ENCODE measurements at regions not wholly inside any gene's neighbourhood (a gene's known extent, or its start where the extent isn't known, plus 50 kb on each side); places are given as distances from the start of the nearest gene placed in this dataset.

GRCh38 chr5:158177146-158177545, 318.2 kb upstream of the CLINT1 start:
- Mint-ChIP-seq H3K4me1 (peaks cover 8% of the 10 kb centered on the region), H3K27ac (no peak overlapping the region), H3K36me3 (no peaks in the 10 kb centered on the region), H3K4me3 (no peak overlapping the region), H3K27me3 (no peaks in the 10 kb centered on the region), H3K9me3 (no peaks in the 10 kb centered on the region)
- ATAC-seq (ENCODE audit: low read depth) (no peak), DNase-seq (ENCODE audit: low spot score in 2 of 2) (no peak)

- H3K4me1 Mint-ChIP-seq, result peaks cover 11% of the 10 kb centered on the region
- H3K36me3 Mint-ChIP-seq, result no peaks in the 10 kb centered on the region
- H3K9me3 Mint-ChIP-seq, result no peaks in the 10 kb centered on the region
- ATAC-seq (ENCODE audit: low read depth) (no peak), DNase-seq (ENCODE audit: low spot score in 2 of 2) (no peak)
- H3K27ac Mint-ChIP-seq, result no peak overlapping the region
- H3K4me3 Mint-ChIP-seq, result no peak overlapping the region
- no peaks in the 10 kb centered on the region for H3K27me3 Mint-ChIP-seq
These were observed 317.1 kb upstream of the CLINT1 start for GRCh38 chr5:158175934-158176481.

- no peak overlapping the region for H3K4me3 Mint-ChIP-seq
- H3K4me1 Mint-ChIP-seq, result peaks cover 18% of the 10 kb centered on the region
- H3K27ac Mint-ChIP-seq, result no peak overlapping the region
- DNase-seq (ENCODE audit: low spot score in 2 of 2), result peak; percentile 70 to 81
- H3K9me3 Mint-ChIP-seq, result no peaks in the 10 kb centered on the region
- peak; percentile 94 for ATAC-seq (ENCODE audit: low read depth)
- H3K36me3 Mint-ChIP-seq, result no peaks in the 10 kb centered on the region
- no peaks in the 10 kb centered on the region for H3K27me3 Mint-ChIP-seq
These were observed 316.2 kb upstream of the CLINT1 start for GRCh38 chr5:158174918-158175851.

DNA sequence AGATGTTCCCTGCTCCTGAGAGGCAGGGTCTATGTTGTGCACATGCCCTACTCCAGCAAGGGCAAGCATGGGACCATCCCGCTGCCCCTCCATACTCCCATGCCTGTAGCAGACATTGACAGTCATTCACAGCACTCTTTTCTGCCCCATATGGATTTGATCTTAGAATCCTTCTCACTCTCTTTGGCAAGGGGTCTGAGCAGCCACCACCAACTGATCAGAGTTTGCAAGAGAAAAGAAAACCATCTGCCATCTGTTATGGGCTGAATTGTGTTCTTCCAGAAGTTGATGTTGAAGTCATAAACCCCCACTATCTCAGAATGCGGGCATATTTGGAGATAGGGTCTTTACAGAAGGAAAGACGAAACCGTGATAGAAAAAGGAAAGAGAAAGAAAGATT, 315.1 kb upstream of the CLINT1 start:
- Mint-ChIP-seq H3K27me3 (no peaks in the 10 kb centered on the region), H3K4me3 (no peak overlapping the region), H3K36me3 (no peaks in the 10 kb centered on the region), H3K27ac (no peak overlapping the region), H3K4me1 (peaks cover 20% of the 10 kb centered on the region), H3K9me3 (no peaks in the 10 kb centered on the region)
- DNase-seq (ENCODE audit: low spot score in 2 of 2) (no peak), ATAC-seq (ENCODE audit: low read depth) (no peak)

- DNase-seq (ENCODE audit: low spot score in 2 of 2) (no peak), ATAC-seq (ENCODE audit: low read depth) (no peak)
- Mint-ChIP-seq H3K36me3 (no peaks in the 10 kb centered on the region), H3K27ac (no peak overlapping the region), H3K9me3 (no peaks in the 10 kb centered on the region), H3K27me3 (no peaks in the 10 kb centered on the region), H3K4me3 (no peak overlapping the region), H3K4me1 (peaks cover 20% of the 10 kb centered on the region)
These were observed 313.1 kb upstream of the CLINT1 start for GRCh38 chr5:158172005-158172404.

- ATAC-seq (ENCODE audit: low read depth) (no peak), DNase-seq (ENCODE audit: low spot score in 2 of 2) (no peak)
- peaks cover 16% of the 10 kb centered on the region for H3K4me1 Mint-ChIP-seq
- no peaks in the 10 kb centered on the region for H3K27me3 Mint-ChIP-seq
- H3K27ac Mint-ChIP-seq, result no peak overlapping the region
- H3K36me3 Mint-ChIP-seq, result no peaks in the 10 kb centered on the region
- H3K4me3 Mint-ChIP-seq, result no peak overlapping the region
- H3K9me3 Mint-ChIP-seq, result no peaks in the 10 kb centered on the region
These were observed 311.6 kb upstream of the CLINT1 start for GRCh38 chr5:158170534-158170933.

DNA sequence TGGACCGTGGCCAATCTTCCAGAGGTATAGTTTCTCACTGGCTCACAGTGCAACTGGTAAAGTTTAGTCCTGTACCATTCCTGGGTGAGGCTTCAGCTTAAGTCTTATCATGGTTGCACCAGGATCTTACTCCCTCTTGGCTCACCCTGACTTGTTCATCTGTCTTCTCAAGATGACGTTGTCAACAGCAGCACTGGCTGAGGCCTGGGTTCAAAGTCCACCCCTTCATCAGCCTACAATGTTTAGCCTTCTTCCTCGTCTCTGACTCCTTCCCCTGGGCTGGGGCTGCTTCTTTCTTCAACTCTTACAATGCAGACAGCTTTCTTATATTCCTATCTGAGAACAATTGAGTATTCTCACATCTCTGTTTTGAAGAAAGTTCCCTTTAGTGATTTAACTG, 311.1 kb upstream of the CLINT1 start:
- DNase-seq (ENCODE audit: low spot score in 2 of 2) (no peak), ATAC-seq (ENCODE audit: low read depth) (no peak)
- H3K9me3 Mint-ChIP-seq, result no peaks in the 10 kb centered on the region
- H3K4me1 Mint-ChIP-seq, result peaks cover 15% of the 10 kb centered on the region
- H3K36me3 Mint-ChIP-seq, result no peaks in the 10 kb centered on the region
- H3K27me3 Mint-ChIP-seq, result peaks cover 2% of the 10 kb centered on the region
- H3K27ac Mint-ChIP-seq, result no peak overlapping the region
- H3K4me3 Mint-ChIP-seq, result no peak overlapping the region

DNA sequence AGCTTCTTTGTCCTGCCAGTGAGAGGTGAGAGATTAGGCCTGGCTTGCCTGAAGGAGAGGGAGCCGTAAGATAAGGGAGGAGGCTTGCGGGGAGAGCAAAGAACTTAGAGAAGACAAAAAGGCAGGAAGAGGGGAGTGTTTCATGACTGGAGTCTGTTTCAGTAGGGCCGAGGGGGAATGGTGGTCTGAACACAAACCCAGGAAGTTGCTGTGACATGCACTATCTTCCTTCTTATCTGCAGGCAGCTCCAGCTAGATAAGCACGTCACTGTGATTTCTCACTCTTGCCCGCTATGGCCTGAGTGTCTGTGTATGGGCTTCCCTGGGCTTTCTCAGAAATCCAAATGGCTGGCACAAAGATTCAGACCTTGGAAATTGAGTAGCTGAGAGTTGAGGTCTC, 307.5 kb upstream of the CLINT1 start:
- no peaks in the 10 kb centered on the region for H3K36me3 Mint-ChIP-seq
- H3K9me3 Mint-ChIP-seq, result no peaks in the 10 kb centered on the region
- H3K4me1 Mint-ChIP-seq, result peaks cover 11% of the 10 kb centered on the region
- H3K4me3 Mint-ChIP-seq, result no peak overlapping the region
- DNase-seq (ENCODE audit: low spot score in 2 of 2) (no peak), ATAC-seq (ENCODE audit: low read depth) (no peak)
- no peak overlapping the region for H3K27ac Mint-ChIP-seq
- H3K27me3 Mint-ChIP-seq, result peaks cover 2% of the 10 kb centered on the region

GRCh38 chr5:158165647-158166046, 306.7 kb upstream of the CLINT1 start:
- H3K27me3 Mint-ChIP-seq, result peaks cover 2% of the 10 kb centered on the region
- DNase-seq (ENCODE audit: low spot score in 2 of 2) (no peak), ATAC-seq (ENCODE audit: low read depth) (no peak)
- peaks cover 5% of the 10 kb centered on the region for H3K4me1 Mint-ChIP-seq
- H3K9me3 Mint-ChIP-seq, result no peaks in the 10 kb centered on the region
- H3K36me3 Mint-ChIP-seq, result no peaks in the 10 kb centered on the region
- H3K27ac Mint-ChIP-seq, result no peak overlapping the region
- H3K4me3 Mint-ChIP-seq, result no peak overlapping the region

GRCh38 chr5:158164296-158165047, 305.5 kb upstream of the CLINT1 start:
- no peak overlapping the region for H3K4me3 Mint-ChIP-seq
- H3K27me3 Mint-ChIP-seq, result peaks cover 5% of the 10 kb centered on the region
- H3K9me3 Mint-ChIP-seq, result no peaks in the 10 kb centered on the region
- no peak for DNase-seq (ENCODE audit: low spot score in 2 of 2)
- ATAC-seq (ENCODE audit: low read depth), result no peak
- no peaks in the 10 kb centered on the region for H3K36me3 Mint-ChIP-seq
- H3K27ac Mint-ChIP-seq, result no peak overlapping the region
- no peaks in the 10 kb centered on the region for H3K4me1 Mint-ChIP-seq

DNA sequence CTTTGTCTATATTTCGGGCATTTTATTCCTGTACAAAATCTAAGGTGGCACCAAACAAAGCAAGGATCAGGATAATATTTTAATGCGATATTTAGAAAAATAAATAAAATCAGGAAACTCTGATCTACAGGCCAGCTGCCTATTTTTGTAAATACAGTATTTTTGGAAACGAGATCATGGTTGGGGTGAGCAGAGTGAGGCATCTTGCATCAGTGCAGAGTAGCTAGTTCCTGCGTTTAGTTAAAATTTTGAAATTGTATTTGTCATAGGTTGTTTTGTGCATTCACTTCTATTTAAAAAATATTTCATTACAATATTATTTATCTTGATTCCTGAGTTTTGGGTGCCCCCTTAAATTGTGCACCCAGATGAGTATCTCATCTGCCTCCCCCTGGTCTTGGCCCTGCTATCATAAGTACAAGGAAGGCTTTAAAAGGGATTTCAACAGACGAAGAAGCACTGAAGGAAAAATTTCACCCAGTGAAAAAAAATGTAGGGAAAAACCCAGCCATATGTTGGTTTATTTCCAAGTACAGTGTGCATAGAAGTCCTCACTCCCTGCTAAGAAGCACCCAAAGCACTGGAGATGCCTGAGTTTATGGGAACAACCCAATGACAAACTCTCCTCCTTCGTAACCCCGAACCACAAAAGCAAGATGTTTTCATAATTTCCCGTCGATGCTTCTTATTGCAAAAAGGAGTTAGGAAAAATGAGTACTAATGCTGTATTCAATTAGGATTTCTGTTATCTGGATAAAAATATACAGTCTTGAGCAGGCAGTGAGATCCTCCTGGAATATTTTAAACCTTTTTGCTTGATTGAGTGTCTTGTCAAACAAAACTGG, 304.7 kb upstream of the CLINT1 start:
- Mint-ChIP-seq H3K27ac (no peak overlapping the region), H3K9me3 (no peaks in the 10 kb centered on the region), H3K27me3 (peaks cover 5% of the 10 kb centered on the region), H3K36me3 (no peaks in the 10 kb centered on the region), H3K4me3 (no peak overlapping the region), H3K4me1 (no peaks in the 10 kb centered on the region)
- DNase-seq (ENCODE audit: low spot score in 2 of 2), result no peak
- ATAC-seq (ENCODE audit: low read depth), result no peak

- ATAC-seq (ENCODE audit: low read depth), result no peak
- Mint-ChIP-seq H3K27me3 (peaks cover 5% of the 10 kb centered on the region), H3K27ac (no peak overlapping the region), H3K4me1 (no peaks in the 10 kb centered on the region), H3K36me3 (no peaks in the 10 kb centered on the region), H3K4me3 (no peak overlapping the region), H3K9me3 (no peaks in the 10 kb centered on the region)
- no peak for DNase-seq (ENCODE audit: low spot score in 2 of 2)
These were observed 303.6 kb upstream of the CLINT1 start for GRCh38 chr5:158162479-158163034.

- no peaks in the 10 kb centered on the region for H3K36me3 Mint-ChIP-seq
- no peaks in the 10 kb centered on the region for H3K4me1 Mint-ChIP-seq
- no peaks in the 10 kb centered on the region for H3K9me3 Mint-ChIP-seq
- DNase-seq (ENCODE audit: low spot score in 2 of 2) (no peak), ATAC-seq (ENCODE audit: low read depth) (no peak)
- H3K27ac Mint-ChIP-seq, result no peak overlapping the region
- peaks cover 7% of the 10 kb centered on the region for H3K27me3 Mint-ChIP-seq
- H3K4me3 Mint-ChIP-seq, result no peak overlapping the region
These were observed 303.1 kb upstream of the CLINT1 start for GRCh38 chr5:158162026-158162425.
